ENCODE measurements at regions not wholly inside any gene's neighbourhood (a gene's known extent, or its start where the extent isn't known, plus 50 kb on each side); places are given as distances from the start of the nearest gene placed in this dataset.

DNA sequence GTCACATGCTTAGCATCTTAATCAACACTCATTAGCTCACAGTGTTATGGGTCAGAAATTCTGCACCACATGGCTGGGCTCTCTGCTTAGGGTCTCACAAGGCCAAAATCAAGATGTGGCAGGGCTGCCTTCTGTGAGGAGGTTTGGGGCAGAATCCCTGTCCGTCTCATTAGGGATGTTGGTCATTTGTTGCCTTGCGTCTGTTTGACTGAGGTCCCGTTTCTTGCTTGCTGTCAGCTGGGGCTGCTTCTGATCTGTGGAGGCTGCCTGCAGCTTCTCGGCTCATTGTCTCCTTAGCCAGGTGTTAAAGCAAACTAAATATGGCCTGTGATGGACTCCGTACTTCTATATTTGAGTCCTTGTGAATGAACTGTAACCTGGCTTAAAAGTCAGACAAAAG is 146.5 kb downstream of the NDUFA10 start:
- no peak for TF ChIP-seq POLR2AphosphoS5 (IDR thresholded peaks at IDR 0.05)
- TF ChIP-seq POLR2A (IDR thresholded peaks at IDR 0.05): no peak
- TF ChIP-seq, protein P1, sequence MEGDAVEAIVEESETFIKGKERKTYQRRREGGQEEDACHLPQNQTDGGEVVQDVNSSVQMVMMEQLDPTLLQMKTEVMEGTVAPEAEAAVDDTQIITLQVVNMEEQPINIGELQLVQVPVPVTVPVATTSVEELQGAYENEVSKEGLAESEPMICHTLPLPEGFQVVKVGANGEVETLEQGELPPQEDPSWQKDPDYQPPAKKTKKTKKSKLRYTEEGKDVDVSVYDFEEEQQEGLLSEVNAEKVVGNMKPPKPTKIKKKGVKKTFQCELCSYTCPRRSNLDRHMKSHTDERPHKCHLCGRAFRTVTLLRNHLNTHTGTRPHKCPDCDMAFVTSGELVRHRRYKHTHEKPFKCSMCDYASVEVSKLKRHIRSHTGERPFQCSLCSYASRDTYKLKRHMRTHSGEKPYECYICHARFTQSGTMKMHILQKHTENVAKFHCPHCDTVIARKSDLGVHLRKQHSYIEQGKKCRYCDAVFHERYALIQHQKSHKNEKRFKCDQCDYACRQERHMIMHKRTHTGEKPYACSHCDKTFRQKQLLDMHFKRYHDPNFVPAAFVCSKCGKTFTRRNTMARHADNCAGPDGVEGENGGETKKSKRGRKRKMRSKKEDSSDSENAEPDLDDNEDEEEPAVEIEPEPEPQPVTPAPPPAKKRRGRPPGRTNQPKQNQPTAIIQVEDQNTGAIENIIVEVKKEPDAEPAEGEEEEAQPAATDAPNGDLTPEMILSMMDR (IDR thresholded peaks at IDR 0.05): no peak

Data from suprapubic skin (tissue), 4 donors.